ENCODE measurements at regions not wholly inside any gene's neighbourhood (a gene's known extent, or its start where the extent isn't known, plus 50 kb on each side); places are given as distances from the start of the nearest gene placed in this dataset.
"Not testable (repeated sequence)": the region's sequence is repeated elsewhere in the genome, so short reads cannot be mapped to it uniquely, and the experiment has no call there.

DNA sequence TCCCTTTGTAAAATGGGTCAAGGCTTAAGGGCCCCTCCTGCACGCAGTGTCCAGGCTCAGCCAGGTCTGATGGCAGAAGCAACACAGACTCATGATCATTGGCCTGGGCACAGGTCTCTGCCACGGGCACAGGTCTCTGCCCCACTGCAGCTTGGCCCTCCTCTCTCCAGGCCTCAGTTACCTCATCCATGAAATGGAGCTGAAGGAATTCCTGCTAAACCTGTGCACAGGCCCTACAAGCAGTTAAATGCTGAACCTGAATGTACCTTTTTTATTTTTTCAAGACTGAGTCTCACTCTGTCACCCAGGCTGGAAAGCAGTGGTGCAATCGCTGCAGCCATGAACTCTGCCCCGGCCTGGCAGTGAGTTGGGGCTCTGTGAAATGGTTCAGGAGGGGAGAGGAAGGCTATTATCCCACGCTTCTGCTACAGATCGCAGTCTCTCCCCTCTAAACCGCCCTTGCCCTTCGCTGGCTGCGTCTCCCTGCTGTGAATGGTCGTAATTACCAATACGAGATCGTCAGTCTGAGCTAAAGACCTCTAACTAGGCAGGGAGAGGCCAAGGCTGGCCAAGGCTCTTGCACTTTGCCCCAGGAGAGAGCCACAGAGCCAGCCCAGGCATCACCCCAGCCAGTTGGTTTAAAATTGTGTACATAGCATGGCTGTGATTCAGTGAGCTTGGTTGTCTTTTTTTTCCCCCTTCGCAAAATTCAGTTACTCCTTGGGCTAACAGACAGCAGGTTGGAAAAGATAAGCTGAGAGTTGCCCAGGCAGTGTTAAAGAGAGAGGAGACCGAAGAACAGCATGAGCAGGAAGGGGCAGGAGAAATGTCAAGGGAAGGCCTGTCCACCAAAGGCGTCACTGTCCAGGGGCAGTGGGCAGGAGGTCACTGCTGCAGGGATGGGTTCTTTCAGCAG, 93.0 kb upstream of the KCTD7 start:
- no peak for DNase-seq (ENCODE audit: low read depth in 1 of 2, low spot score in 1 of 2)

DNA sequence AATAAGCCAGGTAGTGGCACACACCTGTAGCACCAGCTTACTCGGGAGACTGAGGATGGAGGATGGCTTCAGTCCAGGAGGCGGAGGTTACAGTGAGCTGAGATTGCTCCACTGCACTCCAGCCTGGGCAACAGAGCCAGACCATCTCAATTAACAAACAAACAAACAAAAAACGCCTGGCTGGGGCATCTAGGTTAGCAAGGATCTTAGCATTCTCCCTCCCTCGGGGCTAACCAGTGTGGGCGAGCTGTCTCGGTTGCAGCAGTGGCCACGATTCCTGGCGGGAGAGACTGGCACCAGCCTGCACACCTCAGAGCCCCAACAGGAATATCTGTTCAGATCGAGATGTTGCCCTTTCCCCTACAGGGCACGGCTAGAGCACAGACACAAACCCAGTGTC, 91.3 kb upstream of the KCTD7 start:
- no peak for DNase-seq (ENCODE audit: low read depth in 1 of 2, low spot score in 1 of 2)

DNA sequence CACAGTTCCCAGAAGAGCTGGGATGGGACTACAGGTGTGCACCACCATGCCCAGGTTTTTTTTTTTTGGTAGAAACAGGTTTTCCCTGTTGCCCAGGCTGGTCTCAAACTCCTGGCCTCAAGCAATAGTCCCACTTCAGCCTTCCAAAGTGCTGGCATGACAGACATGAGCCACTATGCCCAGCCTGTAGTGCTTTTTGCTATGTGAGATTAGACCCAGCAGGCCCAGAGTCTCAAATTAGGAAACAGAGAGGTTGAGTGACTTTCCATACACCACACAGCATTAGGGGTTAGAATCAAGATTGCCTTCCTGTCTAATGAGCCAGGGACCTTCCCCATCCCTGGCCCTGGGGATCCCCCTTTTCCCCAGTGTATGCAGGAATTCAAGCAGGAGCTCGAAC, 90.8 kb upstream of the KCTD7 start:
- no peak for DNase-seq (ENCODE audit: low read depth in 1 of 2, low spot score in 1 of 2)

DNA sequence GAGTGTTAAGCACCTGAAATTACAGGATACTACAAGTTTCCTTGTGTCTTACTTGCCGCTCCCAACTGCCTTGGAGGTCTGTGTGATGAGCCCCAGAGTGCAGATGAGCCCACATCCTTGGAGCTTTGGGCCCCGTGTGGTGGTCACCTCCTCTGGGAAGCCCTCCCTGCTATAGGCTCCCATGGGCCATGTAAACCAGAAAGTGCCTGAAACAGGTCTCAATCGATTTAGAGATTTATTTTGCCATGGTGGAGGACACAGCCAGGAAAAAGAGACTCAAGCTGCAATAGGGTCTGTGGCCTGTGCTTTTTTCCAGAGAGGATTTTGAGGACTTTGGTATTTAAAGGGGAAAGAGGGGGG, 89.4 kb upstream of the KCTD7 start:
- DNase-seq (ENCODE audit: low read depth in 1 of 2, low spot score in 1 of 2): no peak

DNA sequence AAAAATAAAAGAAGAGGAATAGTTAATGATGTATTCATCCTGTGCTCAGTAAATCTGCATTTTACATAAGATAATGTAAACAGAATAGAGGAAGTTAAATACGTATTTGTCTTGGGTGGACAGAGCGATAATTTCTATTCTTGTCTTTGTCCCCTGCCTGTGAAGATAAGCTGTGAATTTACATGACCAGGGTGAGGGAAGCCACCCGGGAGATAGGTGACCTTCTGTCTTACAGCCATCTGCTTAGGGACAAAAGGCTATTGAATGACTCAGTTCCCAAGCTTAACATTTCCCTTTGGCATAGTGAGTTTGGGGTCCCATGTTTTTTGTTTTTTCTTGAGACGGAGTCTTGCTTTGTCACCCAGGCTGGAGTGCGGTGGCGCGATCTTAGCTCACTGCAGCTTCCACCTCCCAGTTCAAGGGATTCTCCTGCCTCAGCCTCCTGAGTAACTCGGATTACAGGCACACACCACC, 88.7 kb upstream of the KCTD7 start:
- DNase-seq (ENCODE audit: low read depth in 1 of 2, low spot score in 1 of 2): no peak

DNA sequence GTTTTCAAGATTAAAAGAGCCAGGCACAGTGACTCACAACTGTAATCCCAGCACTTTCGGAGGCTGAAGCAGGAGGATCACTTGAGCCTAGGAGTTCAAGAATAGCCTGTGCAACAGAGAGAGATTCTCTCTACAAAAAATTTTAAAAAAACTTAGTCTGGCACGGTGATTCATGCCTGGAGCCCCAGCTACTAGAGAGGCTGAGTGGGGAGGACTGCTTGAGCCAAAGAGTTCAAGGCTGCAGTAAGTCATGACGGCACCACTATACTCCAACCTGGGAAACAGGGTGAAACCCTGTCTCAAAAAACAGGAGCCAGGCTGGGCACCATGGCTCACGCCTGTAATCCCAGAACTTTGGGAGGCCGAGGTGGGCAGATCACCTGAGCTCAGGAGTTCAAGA, 86.6 kb upstream of the KCTD7 start:
- no peak for DNase-seq (ENCODE audit: low read depth in 1 of 2, low spot score in 1 of 2)

DNA sequence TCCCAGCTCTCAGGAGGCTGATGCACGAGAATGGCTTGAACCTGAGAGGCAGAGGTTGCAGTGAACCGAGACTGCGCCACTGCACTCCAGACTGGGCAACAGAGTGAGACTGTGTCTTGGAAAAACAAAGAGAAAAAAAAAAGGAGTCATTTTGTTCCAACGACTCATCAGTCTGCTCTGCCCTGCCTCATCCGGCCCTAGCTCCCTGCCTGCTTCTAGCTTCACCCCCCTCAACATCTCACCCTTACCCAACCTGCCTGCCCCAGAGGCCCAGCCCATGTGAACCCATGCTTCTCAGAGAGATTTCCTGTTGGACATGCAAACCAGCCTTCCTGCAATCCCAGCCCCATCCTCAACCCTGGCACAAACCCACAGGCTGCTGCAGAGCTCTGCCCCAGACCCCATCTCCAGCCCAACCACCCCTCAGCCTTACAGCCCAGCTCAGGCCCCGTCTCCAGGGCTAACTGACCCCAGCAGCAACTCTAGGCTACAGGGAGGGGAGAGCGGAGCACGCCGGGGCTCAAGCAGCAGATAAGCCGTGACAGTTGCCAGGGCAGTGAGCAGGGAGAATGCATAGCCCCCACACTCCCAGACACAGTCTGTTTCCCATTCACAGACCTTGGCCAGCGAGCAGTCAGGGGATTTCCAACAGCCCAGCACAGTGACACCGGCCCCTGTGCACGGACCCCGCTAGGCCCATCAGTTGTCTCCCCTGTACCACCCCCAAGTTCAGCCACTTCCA, 86.0 kb upstream of the KCTD7 start:
- DNase-seq (ENCODE audit: low read depth in 1 of 2, low spot score in 1 of 2): no peak

DNA sequence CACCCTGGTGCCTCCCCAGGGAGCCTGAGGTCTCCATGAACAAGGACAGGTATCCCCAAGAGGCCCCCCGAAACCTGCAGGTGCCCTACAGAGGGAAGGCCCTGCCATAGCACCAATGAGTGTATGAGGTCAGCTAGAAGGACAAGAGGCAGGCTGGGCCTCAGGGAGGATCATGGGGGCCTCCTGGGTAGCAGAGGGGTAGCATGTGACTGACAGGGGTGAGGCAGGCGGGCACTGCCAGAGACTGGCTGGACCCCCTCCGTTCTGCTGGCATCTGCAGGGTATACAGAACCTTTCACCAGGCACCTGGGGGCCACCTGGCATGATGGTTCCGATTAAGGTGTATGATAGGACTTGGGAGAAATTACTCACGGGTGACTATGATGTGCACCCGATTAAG, 79.2 kb upstream of the KCTD7 start:
- DNase-seq (ENCODE audit: low read depth in 1 of 2, low spot score in 1 of 2): no peak

DNA sequence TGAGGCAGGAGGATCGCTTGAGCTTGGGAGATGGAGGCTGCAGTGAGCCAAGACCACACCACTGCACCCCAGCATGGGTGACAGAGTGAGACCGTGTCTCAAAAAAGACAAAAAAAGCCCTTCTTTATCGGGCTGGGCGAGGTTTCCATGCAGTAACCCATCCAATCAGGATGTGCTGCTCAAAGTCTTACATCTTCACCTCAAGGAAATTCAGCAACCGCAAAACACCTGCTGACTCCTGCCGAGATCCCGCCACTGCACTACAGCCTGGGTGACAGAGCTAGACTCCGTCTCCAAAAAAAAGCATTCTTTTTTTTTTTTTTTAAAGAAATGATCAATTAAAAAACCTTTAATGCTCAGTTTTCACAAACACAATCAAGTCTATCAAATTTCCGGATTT, 75.7 kb upstream of the KCTD7 start:
- no peak for DNase-seq (ENCODE audit: low read depth in 1 of 2, low spot score in 1 of 2)

DNA sequence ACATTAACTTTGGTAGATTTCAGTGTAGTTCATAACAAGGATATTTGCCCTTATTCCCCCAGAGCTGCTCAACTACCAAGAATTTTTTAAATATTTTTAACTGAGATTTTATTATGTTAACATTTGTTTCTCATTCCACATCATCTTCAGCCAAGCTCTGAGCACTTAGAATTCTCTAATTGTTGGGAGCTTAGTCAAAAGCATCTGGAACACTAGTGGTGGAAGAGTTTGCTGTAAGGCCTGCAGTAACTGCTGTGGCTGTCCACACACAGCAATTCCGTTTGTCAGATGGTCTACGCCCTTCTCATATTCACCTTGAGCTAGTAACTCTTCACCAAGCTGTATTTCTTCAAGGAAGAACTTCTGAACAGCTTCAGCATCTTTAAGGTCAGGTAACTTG, 75.0 kb upstream of the KCTD7 start:
- not testable (repeated sequence) for DNase-seq (ENCODE audit: low read depth in 1 of 2, low spot score in 1 of 2)

DNA sequence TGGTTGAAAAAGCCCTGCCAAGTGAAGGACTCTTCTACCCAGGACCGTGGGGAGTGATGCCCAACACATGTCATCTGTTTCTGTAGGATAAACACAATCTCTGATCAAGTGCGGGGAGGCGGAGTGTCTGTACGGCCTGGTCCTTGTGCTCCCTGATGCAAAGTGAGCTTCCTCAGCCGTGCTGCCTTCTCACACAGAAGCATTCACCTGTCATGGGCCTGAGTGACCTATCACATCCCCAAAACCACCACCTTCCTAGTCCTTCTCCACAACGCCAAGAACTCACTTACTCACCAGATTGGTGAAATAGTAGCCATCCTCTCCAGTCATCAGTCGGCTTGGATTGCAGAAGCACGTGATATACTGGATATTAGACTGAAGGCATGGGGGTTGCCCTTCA, 74.4 kb upstream of the KCTD7 start:
- DNase-seq (ENCODE audit: low read depth in 1 of 2, low spot score in 1 of 2): not testable (repeated sequence)

DNA sequence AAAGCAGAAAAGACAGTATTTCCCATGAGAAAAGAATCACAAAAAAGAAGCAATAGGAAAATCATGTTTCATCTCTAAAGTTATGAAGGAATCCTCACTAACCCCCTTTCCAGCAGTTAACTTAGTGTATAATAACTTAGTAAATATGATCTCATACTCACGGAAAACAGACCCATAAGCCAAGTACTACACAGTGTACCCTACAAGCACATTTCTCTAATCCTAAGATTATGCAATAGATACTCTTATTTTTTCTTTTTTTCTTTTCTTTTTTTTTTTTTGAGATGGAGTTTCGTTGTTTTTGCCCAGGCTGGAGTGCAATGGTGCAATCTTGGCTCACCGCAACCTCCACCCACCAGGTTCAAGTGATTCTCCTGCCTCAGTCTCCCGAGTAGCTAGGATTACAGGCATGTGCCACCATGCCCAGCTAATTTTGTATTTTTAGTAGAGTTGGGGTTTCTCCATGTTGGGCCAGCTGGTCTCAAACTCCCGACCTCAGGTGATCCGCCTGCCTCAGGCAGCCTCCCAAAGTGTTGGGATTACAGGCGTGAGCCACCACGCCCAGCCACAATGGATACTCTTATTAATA, 73.7 kb upstream of the KCTD7 start:
- not testable (repeated sequence) for DNase-seq (ENCODE audit: low read depth in 1 of 2, low spot score in 1 of 2)

DNA sequence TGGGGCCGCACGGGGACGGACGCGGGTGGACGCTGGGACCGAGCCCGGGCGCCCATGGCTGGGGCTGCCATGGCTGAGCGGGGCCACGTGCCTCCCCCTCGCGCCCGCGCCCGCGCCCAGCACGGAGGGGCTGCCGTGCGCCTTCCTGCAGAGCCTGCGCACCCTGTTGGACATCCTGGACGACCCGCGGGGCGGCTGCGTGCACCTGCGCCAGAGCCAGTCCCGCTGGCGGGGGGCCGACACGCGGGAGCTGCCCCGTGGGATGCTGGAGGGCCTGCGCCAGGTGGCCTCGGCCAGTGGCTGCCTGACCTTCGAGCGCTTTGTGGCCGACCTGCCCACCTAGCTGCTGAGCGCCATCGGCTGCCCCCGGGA, 72.5 kb upstream of the KCTD7 start:
- no peak for DNase-seq (ENCODE audit: low read depth in 1 of 2, low spot score in 1 of 2)

DNA sequence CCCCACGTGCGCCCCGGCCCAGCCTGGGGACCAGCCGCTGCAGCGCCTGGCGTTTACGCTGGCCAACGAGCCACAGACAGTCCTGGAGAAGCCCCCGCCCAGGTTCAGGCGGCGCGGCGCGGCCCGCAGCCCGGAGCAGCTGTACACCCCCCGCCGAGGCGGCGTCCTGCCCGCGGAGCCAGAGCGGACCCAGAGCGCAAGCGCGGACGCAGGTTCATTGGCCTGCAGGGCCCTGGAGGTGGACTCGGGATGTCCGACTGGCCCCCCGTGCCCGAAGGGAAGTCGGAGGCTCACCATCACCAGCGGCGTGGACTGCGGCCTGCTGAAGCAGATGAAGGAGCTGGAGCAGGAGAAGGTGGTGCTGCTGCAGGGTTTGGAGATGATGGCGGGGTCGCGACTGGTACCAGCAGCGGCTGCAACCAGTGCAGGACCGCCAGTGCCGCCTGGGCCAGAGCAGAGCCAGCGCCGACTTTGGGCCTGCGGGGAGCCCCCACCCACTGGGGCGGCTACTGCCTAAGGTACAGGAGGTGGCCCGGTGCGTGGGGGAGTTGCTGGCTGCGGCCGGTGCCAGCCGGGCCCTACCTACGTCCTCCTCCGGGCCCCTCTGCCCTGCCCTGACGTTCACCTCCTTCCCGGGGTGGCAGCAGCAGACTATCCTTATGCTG, 72.0 kb upstream of the KCTD7 start:
- DNase-seq (ENCODE audit: low read depth in 1 of 2, low spot score in 1 of 2): no peak

DNA sequence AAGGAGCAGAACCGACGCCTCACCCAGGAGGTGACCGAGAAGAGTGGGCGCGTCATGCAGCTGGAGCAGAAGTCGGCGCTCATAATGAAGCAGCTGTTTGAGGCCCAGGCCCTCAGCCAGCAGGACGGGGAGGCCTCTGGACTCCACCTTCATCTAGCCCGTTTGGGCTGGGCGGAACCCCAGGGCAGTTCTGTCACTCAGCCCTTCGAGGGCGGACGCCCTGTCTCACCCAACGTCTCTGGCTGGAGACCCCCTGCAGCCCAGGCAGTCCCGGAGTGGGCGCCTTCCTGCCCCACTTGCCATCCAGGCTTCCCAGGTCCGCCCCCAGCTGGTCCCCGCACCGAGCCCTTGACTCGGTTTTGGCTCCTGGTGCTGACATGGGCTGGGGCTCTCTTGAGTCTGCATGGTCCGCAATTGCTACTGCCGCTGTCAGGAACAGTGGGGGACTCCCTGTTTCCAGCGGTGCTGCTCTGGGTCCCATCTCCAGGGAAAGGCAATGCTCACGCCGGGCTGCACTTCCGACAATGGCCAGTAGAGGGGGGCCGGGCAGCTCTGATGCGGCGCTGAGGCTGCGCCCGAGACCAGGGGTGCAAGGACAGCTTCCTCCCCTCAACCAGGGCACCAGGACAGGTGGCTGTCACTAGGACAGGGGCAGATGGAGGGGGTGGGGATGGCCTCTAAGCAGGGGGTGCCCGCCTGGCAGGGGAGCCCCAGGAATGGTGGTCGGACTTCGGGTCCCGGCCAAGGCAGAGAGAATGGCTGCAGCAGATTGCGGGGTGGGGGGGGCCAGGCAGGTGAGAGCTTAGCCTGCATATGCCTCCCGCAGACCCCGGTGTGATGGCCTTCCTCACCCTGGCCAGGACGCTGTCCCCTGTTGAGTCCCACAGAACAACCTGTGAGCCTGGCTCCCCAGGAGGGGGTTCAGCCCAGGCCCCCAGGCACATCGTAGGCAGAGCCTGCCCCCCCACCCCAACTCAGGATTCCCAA, 71.2 kb upstream of the KCTD7 start:
- DNase-seq (ENCODE audit: low read depth in 1 of 2, low spot score in 1 of 2): peak; percentile 39 to 66

DNA sequence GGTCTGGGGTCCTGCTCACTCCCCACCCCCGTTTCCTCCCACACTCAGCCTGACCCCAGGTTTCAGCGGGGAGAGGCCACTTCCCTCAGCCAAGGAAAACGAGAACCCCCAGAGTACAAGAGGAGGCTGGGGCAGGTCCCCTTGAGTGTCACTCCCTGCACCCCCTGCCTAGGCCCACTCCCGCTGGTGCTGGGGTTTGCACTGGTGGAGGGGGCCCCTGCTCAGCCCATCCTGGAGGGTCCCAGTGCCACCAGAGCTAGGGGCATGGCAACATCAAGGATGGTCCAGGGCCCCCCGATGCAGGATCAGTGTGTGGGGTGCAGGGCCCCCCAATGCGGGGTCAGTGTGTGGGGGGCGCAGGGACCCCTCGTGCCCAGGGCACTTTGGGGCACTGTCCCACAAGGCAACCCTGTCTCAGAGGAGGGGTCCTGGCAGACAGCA, 70.5 kb upstream of the KCTD7 start:
- no peak for DNase-seq (ENCODE audit: low read depth in 1 of 2, low spot score in 1 of 2)

DNA sequence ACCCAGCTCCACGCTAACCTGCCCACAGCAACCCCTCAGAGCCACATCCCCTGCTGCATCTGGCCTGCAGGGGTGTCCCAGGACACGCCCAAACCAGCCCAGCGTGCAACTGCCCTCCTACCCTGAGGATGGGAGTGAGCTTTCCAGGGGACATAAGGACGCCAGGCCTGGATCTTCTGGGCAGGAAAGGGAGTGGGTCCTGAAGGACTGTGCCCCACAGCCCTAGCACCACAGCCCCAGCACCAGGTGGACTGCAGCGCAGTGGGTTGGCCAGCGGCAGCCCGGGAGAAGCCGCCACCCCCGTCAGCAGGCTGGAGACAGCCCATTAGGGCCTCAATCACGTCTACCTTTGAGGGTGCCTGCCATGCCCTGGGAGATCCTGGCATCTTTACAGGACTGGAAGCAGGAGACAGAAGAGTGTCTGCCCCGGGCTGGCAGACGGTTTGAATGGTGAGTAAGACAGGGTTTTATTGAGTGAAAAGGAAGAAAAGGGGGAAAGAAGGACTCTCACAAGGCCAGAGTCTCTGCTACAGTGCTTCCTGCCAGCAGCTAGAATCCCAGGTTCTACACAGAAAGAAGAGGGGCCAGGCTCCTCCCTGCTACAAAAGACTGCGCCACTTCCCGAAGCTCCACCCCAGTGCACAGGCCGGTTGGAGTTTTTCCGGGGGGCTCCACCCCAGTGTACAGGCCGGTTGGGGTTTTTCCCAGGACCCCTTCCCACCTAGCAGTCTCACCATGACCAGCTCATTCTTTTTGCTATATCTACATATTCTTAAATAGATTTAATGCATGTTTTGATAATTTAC, 69.8 kb upstream of the KCTD7 start:
- DNase-seq (ENCODE audit: low read depth in 1 of 2, low spot score in 1 of 2): no peak

DNA sequence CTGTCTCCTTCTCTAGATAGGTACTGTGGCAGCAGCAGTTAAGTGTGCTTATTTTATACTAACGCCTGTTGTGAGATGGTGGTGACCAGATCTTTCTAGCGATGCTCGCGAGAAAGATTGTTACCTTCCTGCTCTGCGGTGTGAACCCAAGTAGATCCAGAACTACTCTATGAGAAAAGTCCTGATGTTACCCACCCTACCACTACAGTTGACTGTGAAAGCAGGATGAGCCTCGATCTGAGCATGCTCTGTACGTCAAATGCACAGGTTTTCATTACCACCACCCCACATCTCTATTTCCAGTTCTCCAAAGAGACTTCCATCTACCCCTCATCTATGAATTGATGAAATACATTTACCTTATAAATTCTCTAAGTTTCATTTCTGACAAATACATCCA, 64.6 kb upstream of the KCTD7 start:
- DNase-seq (ENCODE audit: low read depth in 1 of 2, low spot score in 1 of 2): no peak

DNA sequence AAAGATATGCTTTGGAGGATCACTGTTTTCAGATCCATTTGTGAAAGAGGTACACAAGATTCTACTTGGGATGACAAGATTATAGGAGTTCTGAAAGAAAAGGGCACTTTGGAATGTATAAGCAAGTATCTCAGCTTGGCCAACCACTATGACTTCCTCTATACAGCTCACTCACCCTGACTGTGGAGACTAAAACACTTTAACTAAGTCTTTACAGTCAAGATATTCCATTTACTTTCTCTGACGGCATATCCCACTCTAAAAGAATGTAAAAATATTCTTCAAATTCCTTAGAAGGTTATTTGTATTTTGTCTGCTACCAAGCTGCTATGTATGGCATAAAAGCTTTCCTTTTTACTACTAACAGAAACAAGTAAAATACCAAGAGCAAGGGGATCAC, 58.5 kb upstream of the KCTD7 start:
- not testable (repeated sequence) for DNase-seq (ENCODE audit: low read depth in 1 of 2, low spot score in 1 of 2)
